ENCODE measurements at regions not wholly inside any gene's neighbourhood (a gene's known extent, or its start where the extent isn't known, plus 50 kb on each side); places are given as distances from the start of the nearest gene placed in this dataset.

- no peak overlapping the region for H2BK12ac ChIP-seq (ENCODE audit: insufficient read length, low read depth, low read length)
- WGBS (ENCODE audit: extremely low coverage, insufficient read length, low lambda C conversion rate), result no CpG with 5 or more reads among the region's 7 CpGs
- H3K27ac ChIP-seq (ENCODE audit: insufficient read length, low read depth, low read length), result no peak overlapping the region
- H3K9me3 Mint-ChIP-seq, result peaks cover 0 to 3% of the 10 kb centered on the region in 2 experiments; a peak in 3 of 5 replicates
- no peak overlapping the region for H3T11ph ChIP-seq (ENCODE audit: low read length)
- no peak overlapping the region for H3K56ac ChIP-seq (ENCODE audit: insufficient read length, low read depth, low read length)
- no peak overlapping the region for H2BK5ac ChIP-seq (ENCODE audit: insufficient read length, low read length)
- H4K20me1 ChIP-seq (ENCODE audit: control insufficient read depth, insufficient read depth, insufficient read length), result no peaks in the 10 kb centered on the region
- no peak overlapping the region for H3K4me3 Mint-ChIP-seq
- H3K23me2 ChIP-seq (ENCODE audit: insufficient read length, low read depth, low read length, poor library complexity, severe bottlenecking), result no peaks in the 10 kb centered on the region
- H3K4me1 ChIP-seq (ENCODE audit: insufficient read depth, low read length), result no peaks in the 10 kb centered on the region
- peaks cover 7% of the 10 kb centered on the region for H3K27me3 Mint-ChIP-seq (ENCODE audit: low read depth)
- no peak overlapping the region for H2AK5ac ChIP-seq (ENCODE audit: insufficient read length, low read length)
- H3K18ac ChIP-seq (ENCODE audit: insufficient read length, low read depth, low read length), result no peak overlapping the region
- no peak overlapping the region for H3K27ac Mint-ChIP-seq
- H4K5ac ChIP-seq (ENCODE audit: insufficient read length, low read depth, low read length), result no peak overlapping the region
- H3K27me3 ChIP-seq (ENCODE audit: insufficient read depth, low read length), result no peaks in the 10 kb centered on the region
- H3K14ac ChIP-seq (ENCODE audit: insufficient read depth, low read length), result no peak overlapping the region; the same call in 1 of the 2 replicates
- no peak overlapping the region for H3K4ac ChIP-seq (ENCODE audit: low read depth, low read length)
- TF ChIP-seq, protein P1, sequence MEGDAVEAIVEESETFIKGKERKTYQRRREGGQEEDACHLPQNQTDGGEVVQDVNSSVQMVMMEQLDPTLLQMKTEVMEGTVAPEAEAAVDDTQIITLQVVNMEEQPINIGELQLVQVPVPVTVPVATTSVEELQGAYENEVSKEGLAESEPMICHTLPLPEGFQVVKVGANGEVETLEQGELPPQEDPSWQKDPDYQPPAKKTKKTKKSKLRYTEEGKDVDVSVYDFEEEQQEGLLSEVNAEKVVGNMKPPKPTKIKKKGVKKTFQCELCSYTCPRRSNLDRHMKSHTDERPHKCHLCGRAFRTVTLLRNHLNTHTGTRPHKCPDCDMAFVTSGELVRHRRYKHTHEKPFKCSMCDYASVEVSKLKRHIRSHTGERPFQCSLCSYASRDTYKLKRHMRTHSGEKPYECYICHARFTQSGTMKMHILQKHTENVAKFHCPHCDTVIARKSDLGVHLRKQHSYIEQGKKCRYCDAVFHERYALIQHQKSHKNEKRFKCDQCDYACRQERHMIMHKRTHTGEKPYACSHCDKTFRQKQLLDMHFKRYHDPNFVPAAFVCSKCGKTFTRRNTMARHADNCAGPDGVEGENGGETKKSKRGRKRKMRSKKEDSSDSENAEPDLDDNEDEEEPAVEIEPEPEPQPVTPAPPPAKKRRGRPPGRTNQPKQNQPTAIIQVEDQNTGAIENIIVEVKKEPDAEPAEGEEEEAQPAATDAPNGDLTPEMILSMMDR (conservative IDR thresholded peaks at IDR 0.05), result no peak
- H4K8ac ChIP-seq (replicated peaks; ENCODE audit: insufficient read length, low read depth, low read length), result no peak overlapping the region
- peaks cover 20 to 24% of the 10 kb centered on the region in 2 experiments for H3K4me1 Mint-ChIP-seq
- no peak overlapping the region for H3K23ac ChIP-seq (ENCODE audit: insufficient read length, low read depth, low read length)
- no peaks in the 10 kb centered on the region for H3K9me3 ChIP-seq (ENCODE audit: control insufficient read depth, low read depth, low read length)
- no peak overlapping the region for H2BK20ac ChIP-seq (ENCODE audit: low read depth, low read length, poor library complexity, severe bottlenecking)
- no peak overlapping the region for H3K9ac ChIP-seq (ENCODE audit: extremely low read depth, insufficient read length, low read length)
- H3K36me3 Mint-ChIP-seq (ENCODE audit: insufficient read depth in 1 of 3, low read depth in 3 of 3), result peaks cover 0 to 2% (median 0%) of the 10 kb centered on the region in 3 experiments; a peak in 1 of 7 replicates
- DNase-seq, result no peak
- no peak overlapping the region for H2BK120ac ChIP-seq (ENCODE audit: low read depth, low read length, poor library complexity, severe bottlenecking)
- no peaks in the 10 kb centered on the region for H3K79me1 ChIP-seq (ENCODE audit: insufficient read depth, low read depth, low read length, poor library complexity, severe bottlenecking)
- no peak overlapping the region for H3K4me2 ChIP-seq (ENCODE audit: insufficient read depth, insufficient read length, low read length)
- no peak overlapping the region for H2BK15ac ChIP-seq (ENCODE audit: low read depth, low read length)
- H3K79me2 ChIP-seq (ENCODE audit: insufficient read depth, low read length), result no peaks in the 10 kb centered on the region
- no peak overlapping the region for H2AFZ ChIP-seq (ENCODE audit: low read length)
- no peak overlapping the region for H4K91ac ChIP-seq (ENCODE audit: insufficient read length, low read depth, low read length)
Measured at GRCh38 chr7:438361-438760, 81.3 kb downstream of the PDGFA start.
